HCT116 (cell line): ENCODE measurements at regions not wholly inside any gene's neighbourhood (a gene's known extent, or its start where the extent isn't known, plus 50 kb on each side); places are given as distances from the start of the nearest gene placed in this dataset.

Source experiments
- ATAC-seq: fragments of 200-7000 bp; cut with Tn5 transposase; 2 replicates; pipeline ENCODE4 v1.9.1; 2020; ENCODE audit warnings: mild to moderate bottlenecking, moderate library complexity
- BruUV-seq: library from RNA; stranded (reverse); fragments of 400-500 nt; replicated peaks from 2 replicates; lab custom pipeline; 2021; lab: Mats Ljungman, UMichigan
- CTCF ChIA-PET: fragments of 300-600 bp; sonication (Branson Sonifier 250); formaldehyde crosslinking; loops from one replicate; lab custom pipeline; 2021; ENCODE audit warnings: antibody characterized with exemption; lab: Charles Lee
- POLR2A ChIA-PET: fragments of 300-600, 350-600 bp; sonication (Branson Sonifier 250); formaldehyde crosslinking; loops from one replicate; lab custom pipeline; 2021; ENCODE audit warnings: antibody characterized with exemption; lab: Charles Lee
- RAD21 ChIA-PET, 2 experiments: fragments of 300-600 bp; sonication (Branson Sonifier 250); formaldehyde crosslinking; loops; one replicate each; lab custom pipeline; 2023; ENCODE audit warnings: low total read pairs in 2 of 2; ENCODE audit not compliant: uncharacterized antibody in 2 of 2, unreplicated experiment in 2 of 2, low non-redundant PET in 1 of 2; lab: Charles Lee
- DNase-seq: peaks from one replicate; pipeline ENCODE4 v3.0.0-alpha.2; 2010; ENCODE audit warnings: low read depth, low spot score
- H2AFZ ChIP-seq: fragments of 200-600 bp; shearing (Covaris generic), sonication (generic); 2 replicates; pipeline ENCODE4 v1.6.1; 2017; ENCODE audit warnings: low read depth, mixed run types, mixed read lengths, antibody characterized with exemption, low read length; ENCODE audit not compliant: poor library complexity, severe bottlenecking
- H3K27ac ChIP-seq: 2 replicates; pipeline ENCODE4 v1.5.1; 2012; ENCODE audit warnings: low read depth, low read length
- H3K27me3 ChIP-seq: fragments of 200-600 bp; sonication (generic); 2 replicates; pipeline ENCODE4 v1.6.1; 2016; ENCODE audit warnings: mixed run types, low read length, mixed read lengths; ENCODE audit not compliant: insufficient read depth
- H3K36me3 ChIP-seq, 2 experiments: fragments of 200-500 bp in 1 of 2; fragments of 200-600 bp in 1 of 2; sonication (Bioruptor generic) in 1 of 2; sonication (generic) in 1 of 2; 2 replicates each; pipeline versions ENCODE4 v1.5.1 to v1.6.1; 2014 to 2016; ENCODE audit warnings: low read length in 2 of 2, inconsistent platforms in 1 of 2, mixed read lengths in 1 of 2, mixed run types in 1 of 2; ENCODE audit not compliant: insufficient read depth in 2 of 2, control insufficient read depth in 1 of 2
- H3K4me1 ChIP-seq, 2 experiments: fragments of 200-600 bp in 1 of 2; sonication (generic) in 1 of 2; 2 replicates each; pipeline versions ENCODE4 v1.5.1 to v1.6.1; 2012 to 2017; ENCODE audit warnings: low read length in 2 of 2, inconsistent platforms in 1 of 2, mild to moderate bottlenecking in 1 of 2, mixed read lengths in 1 of 2, mixed run types in 1 of 2, moderate library complexity in 1 of 2; ENCODE audit not compliant: insufficient read depth in 2 of 2, control insufficient read depth in 1 of 2
- H3K4me2 ChIP-seq: fragments of 200-600 bp; sonication (generic); 2 replicates; pipeline ENCODE4 v1.6.1; 2017; ENCODE audit warnings: mixed run types, low read length, mixed read lengths
- H3K4me3 ChIP-seq, 2 experiments: fragments of 200-600 bp in 1 of 2; sonication (generic) in 1 of 2; replicated peaks in 1 of 2; 2 replicates each; pipeline ENCODE4 v1.5.1; 2011 to 2016; ENCODE audit warnings: low read length in 2 of 2, control low read depth in 1 of 2, low read depth in 1 of 2, mild to moderate bottlenecking in 1 of 2, mixed read lengths in 1 of 2, mixed run types in 1 of 2
- H3K79me2 ChIP-seq: fragments of 200-600 bp; sonication (generic); 2 replicates; pipeline ENCODE4 v1.6.1; 2017; ENCODE audit warnings: mild to moderate bottlenecking, mixed run types, low read length, moderate library complexity, mixed read lengths; ENCODE audit not compliant: insufficient read depth
- H3K9ac ChIP-seq: fragments of 200-600 bp; sonication (generic); 2 replicates; pipeline ENCODE4 v1.6.1; 2016; ENCODE audit warnings: low read length, mixed read lengths
- H3K9me2 ChIP-seq: fragments of 200-600 bp; sonication (generic), shearing (Covaris generic); 2 replicates; pipeline ENCODE4 v1.6.1; 2017; ENCODE audit warnings: mixed run types, mild to moderate bottlenecking, moderate library complexity; ENCODE audit not compliant: insufficient read depth
- H3K9me3 ChIP-seq, 2 experiments: fragments of 200-500 bp in 1 of 2; fragments of 200-600 bp in 1 of 2; sonication (Bioruptor generic) in 1 of 2; sonication (generic) in 1 of 2; 2 replicates each; pipeline ENCODE4 v1.6.1; 2014 to 2017; ENCODE audit warnings: low read length in 2 of 2, mixed read lengths in 2 of 2, inconsistent platforms in 1 of 2, low read depth in 1 of 2, mild to moderate bottlenecking in 1 of 2, mixed run types in 1 of 2, moderate library complexity in 1 of 2; ENCODE audit not compliant: control insufficient read depth in 1 of 2, insufficient read depth in 1 of 2
- H4K20me1 ChIP-seq: fragments of 200-600 bp; sonication (generic), shearing (Covaris generic); 2 replicates; pipeline ENCODE4 v1.6.1; 2017; ENCODE audit warnings: mixed run types, mild to moderate bottlenecking, moderate library complexity; ENCODE audit not compliant: insufficient read depth
- ATF3 ChIP-seq: IDR thresholded peaks from 2 replicates; pipeline ENCODE4 v1.6.1; 2012
- CBX3 ChIP-seq: IDR thresholded peaks from 2 replicates; pipeline ENCODE4 v1.6.1; 2012; ENCODE audit warnings: low read depth
- CEBPB ChIP-seq: IDR thresholded peaks from 2 replicates; pipeline ENCODE4 v1.6.1; 2012; ENCODE audit warnings: low read depth
- EGR1 ChIP-seq: IDR thresholded peaks from 2 replicates; pipeline ENCODE4 v1.6.1; 2012; ENCODE audit warnings: low read depth
- ELF1 ChIP-seq: IDR thresholded peaks from 2 replicates; pipeline ENCODE4 v1.6.1; 2012; ENCODE audit warnings: low read depth, borderline replicate concordance
- EZH2phosphoT487 ChIP-seq: fragments of 200-600 bp; IDR thresholded peaks from 2 replicates; pipeline ENCODE4 v1.6.1; 2018; ENCODE audit warnings: antibody characterized with exemption, borderline replicate concordance
- FOSL1 ChIP-seq: IDR thresholded peaks from 2 replicates; pipeline ENCODE4 v1.6.1; 2012; ENCODE audit warnings: low read depth
- JUND ChIP-seq: IDR thresholded peaks from 2 replicates; pipeline ENCODE4 v1.6.1; 2012
- MAX ChIP-seq: IDR thresholded peaks from 2 replicates; pipeline ENCODE4 v1.6.1; 2012
- POLR2A ChIP-seq: IDR thresholded peaks from 2 replicates; pipeline ENCODE4 v1.7.0; 2011; ENCODE audit warnings: borderline replicate concordance; ENCODE audit not compliant: insufficient read depth, insufficient read length; ENCODE audit errors: extremely low read depth
- POLR2AphosphoS5 ChIP-seq: IDR thresholded peaks from 2 replicates; pipeline ENCODE4 v1.6.1; 2011; ENCODE audit warnings: mild to moderate bottlenecking, low read depth, low read length, moderate library complexity
- RAD21 ChIP-seq: IDR thresholded peaks from 2 replicates; pipeline ENCODE4 v1.6.1; 2012; ENCODE audit warnings: low read depth, mild to moderate bottlenecking
- REST ChIP-seq: IDR thresholded peaks from 2 replicates; pipeline ENCODE4 v1.6.1; 2012; ENCODE audit warnings: low read depth
- SIN3A ChIP-seq: IDR thresholded peaks from 2 replicates; pipeline ENCODE4 v1.6.1; 2012; ENCODE audit warnings: low read depth
- SRF ChIP-seq: IDR thresholded peaks from 2 replicates; pipeline ENCODE4 v1.6.1; 2012; ENCODE audit warnings: low read depth
- ZBTB33 ChIP-seq: IDR thresholded peaks from 2 replicates; pipeline ENCODE4 v1.6.1; 2011; ENCODE audit warnings: mild to moderate bottlenecking, low read length, moderate library complexity; ENCODE audit not compliant: insufficient replicate concordance; ENCODE audit errors: extremely low read depth
- ZFX ChIP-seq: fragments of 450-650 bp; IDR thresholded peaks from 2 replicates; pipeline ENCODE4 v1.6.1; 2017
- ZNF274 ChIP-seq: fragments of 200-500 bp; sonication (Bioruptor generic); IDR thresholded peaks from 2 replicates; pipeline ENCODE4 v1.6.1; 2014; ENCODE audit warnings: mild to moderate bottlenecking, low read depth, low read length, inconsistent platforms
- intact Hi-C: fragments of 100-400 bp; cut with micrococcal nuclease; formaldehyde crosslinking; loops from 2 replicates; pipeline ENCODE4 v1.10.0; 2022

- Histone ChIP-seq H3K4me1 (no peaks in the 10 kb centered on the region), H2AFZ (no peak overlapping the region), H3K9me3 (peaks cover 0 to 17% of the 10 kb centered on the region in 2 experiments; a peak in 1 of 4 replicates), H3K27me3 (no peaks in the 10 kb centered on the region), H3K27ac (no peak overlapping the region), H3K4me3 (no peak overlapping the region), H4K20me1 (no peaks in the 10 kb centered on the region), H3K79me2 (no peaks in the 10 kb centered on the region)
- no TSS peak for BruUV-seq
- CTCF ChIA-PET: no interaction called here
- DNase-seq: no peak
- TF ChIP-seq JUND: no peak
- TF ChIP-seq POLR2A: no peak
- TF ChIP-seq SIN3A: no peak
- no peak for TF ChIP-seq RAD21
- TF ChIP-seq ZNF274: no peak
- no peak for TF ChIP-seq FOSL1
- no peak for TF ChIP-seq SRF
- no peak for TF ChIP-seq ZBTB33
- TF ChIP-seq POLR2AphosphoS5: no peak
- TF ChIP-seq ELF1: no peak
- TF ChIP-seq, all 23 proteins: peak for 0
- intact Hi-C loops: no loop called here
- ChIA-PET POLR2A (no interaction called here), RAD21 (no interaction called here)
- H3K9me2 ChIP-seq: no peaks in the 10 kb centered on the region
- H3K9ac ChIP-seq: no peak overlapping the region
- no peak overlapping the region for H3K4me2 ChIP-seq
- no peak for ATAC-seq
- H3K36me3 ChIP-seq: no peaks in the 10 kb centered on the region
Measured at GRCh38 chr3:68242606-68243005, 588.2 kb upstream of the SUCLG2 start.

GRCh38 chr3:68239542-68239941 lies 585.1 kb upstream of the SUCLG2 start:
- ChIA-PET POLR2A (no interaction called here), RAD21 (no interaction called here), CTCF (no interaction called here)
- BruUV-seq: no TSS peak
- Histone ChIP-seq H3K27ac (no peak overlapping the region), H3K4me2 (no peak overlapping the region), H3K27me3 (no peaks in the 10 kb centered on the region), H3K4me3 (no peak overlapping the region), H3K4me1 (no peaks in the 10 kb centered on the region), H4K20me1 (no peaks in the 10 kb centered on the region), H3K9ac (no peak overlapping the region), H3K9me2 (no peaks in the 10 kb centered on the region), H2AFZ (no peak overlapping the region), H3K9me3 (peaks cover 3 to 18% of the 10 kb centered on the region in 2 experiments; a peak in 2 of 4 replicates), H3K79me2 (no peaks in the 10 kb centered on the region), H3K36me3 (no peaks in the 10 kb centered on the region)
- intact Hi-C loops: no loop called here
- ATAC-seq: no peak
- no peak for DNase-seq
- no peak for TF ChIP-seq SIN3A
- no peak for TF ChIP-seq EZH2phosphoT487
- no peak for TF ChIP-seq EGR1
- no peak for TF ChIP-seq CEBPB
- no peak for TF ChIP-seq ATF3
- TF ChIP-seq ZFX: no peak
- no peak for TF ChIP-seq REST
- TF ChIP-seq CBX3: no peak
- no peak for TF ChIP-seq FOSL1
- TF ChIP-seq ZNF274: no peak
- TF ChIP-seq MAX: no peak
- no peak for TF ChIP-seq POLR2A
